Endothelial cell of umbilical vein (primary cell): ENCODE measurements at regions not wholly inside any gene's neighbourhood (a gene's known extent, or its start where the extent isn't known, plus 50 kb on each side); places are given as distances from the start of the nearest gene placed in this dataset.

Experiments
- BruUV-seq: library from RNA; stranded (reverse); fragments of 400-500 nt; replicated peaks from 2 replicates; lab custom pipeline; 2021; lab: Mats Ljungman, UMichigan
- CTCF ChIA-PET: fragments of 300-600, 350-600 bp; sonication (Branson Sonifier 250); formaldehyde crosslinking; loops from one replicate; lab custom pipeline; 2021; ENCODE audit warnings: antibody characterized with exemption, inconsistent platforms; lab: Charles Lee
- POLR2A ChIA-PET: fragments of 300-600, 350-600 bp; sonication (Branson Sonifier 250); formaldehyde crosslinking; loops from one replicate; lab custom pipeline; 2021; ENCODE audit warnings: antibody characterized with exemption, inconsistent platforms; lab: Charles Lee
- DNase-seq: peaks from one replicate; pipeline ENCODE4 v3.0.0-alpha.2; 2011; ENCODE audit warnings: low read depth, low spot score
- FAIRE-seq: peaks from 2 replicates; lab custom pipeline; 2011; peaks lifted over from hg19 to GRCh38; lab: Jason Lieb, UNC
- H2AFZ ChIP-seq: 2 replicates; pipeline ENCODE4 v1.6.0; 2012; ENCODE audit warnings: low read depth, low read length, control low read depth, inconsistent platforms
- H3K27ac ChIP-seq: 2 replicates; pipeline ENCODE4 v1.5.1; 2011; ENCODE audit warnings: low read depth, mild to moderate bottlenecking, control low read depth, low read length, moderate library complexity; ENCODE audit not compliant: insufficient read depth
- H3K27me3 ChIP-seq, 2 experiments: 2 replicates each; pipeline versions ENCODE4 v1.6.0 to v1.6.1; 2011; ENCODE audit warnings: low read length in 2 of 2, mixed read lengths in 1 of 2; ENCODE audit not compliant: control insufficient read depth in 2 of 2, insufficient read depth in 2 of 2
- H3K36me3 ChIP-seq, 2 experiments: 2 replicates in 1 of 2; 3 replicates in 1 of 2; pipeline ENCODE4 v1.5.1; 2011; ENCODE audit warnings: low read length in 2 of 2, mild to moderate bottlenecking in 1 of 2, moderate library complexity in 1 of 2; ENCODE audit not compliant: control insufficient read depth in 2 of 2, insufficient read depth in 2 of 2; ENCODE audit errors: extremely low read depth in 1 of 2
- H3K4me1 ChIP-seq: 3 replicates; pipeline ENCODE4 v1.5.1; 2011; ENCODE audit warnings: mild to moderate bottlenecking, low read length; ENCODE audit not compliant: control insufficient read depth, insufficient read depth; ENCODE audit errors: extremely low read depth
- H3K4me2 ChIP-seq: 2 replicates; pipeline ENCODE4 v1.6.1; 2011; ENCODE audit warnings: low read length, control low read depth, mixed read lengths; ENCODE audit not compliant: insufficient read depth
- H3K4me3 ChIP-seq, 3 experiments: fragments of 200-600 bp in 1 of 3; sonication (generic), shearing (Covaris generic) in 1 of 3; replicated peaks in 1 of 3; 2 replicates each; pipeline ENCODE4 v1.5.1; 2011 to 2016; ENCODE audit warnings: control low read depth in 3 of 3, low read length in 3 of 3, mild to moderate bottlenecking in 2 of 3, inconsistent platforms in 1 of 3, low read depth in 1 of 3, moderate library complexity in 1 of 3; ENCODE audit not compliant: insufficient read depth in 1 of 3
- H3K79me2 ChIP-seq: 2 replicates; pipeline ENCODE4 v1.6.0; 2012; ENCODE audit warnings: low read length, inconsistent platforms; ENCODE audit not compliant: control insufficient read depth, insufficient read depth
- H3K9ac ChIP-seq: replicated peaks from 2 replicates; pipeline ENCODE3; 2011; ENCODE audit warnings: low read length, control low read depth; ENCODE audit not compliant: insufficient read depth; ENCODE audit errors: extremely low read depth
- H3K9me1 ChIP-seq: replicated peaks from 3 replicates; pipeline ENCODE4 v1.6.0; 2011; ENCODE audit warnings: mild to moderate bottlenecking, low read length; ENCODE audit not compliant: control insufficient read depth, insufficient read depth; ENCODE audit errors: extremely low read depth
- H3K9me3 ChIP-seq: replicated peaks from 2 replicates; pipeline ENCODE4 v1.5.1; 2012; ENCODE audit warnings: low read length, inconsistent platforms; ENCODE audit not compliant: control insufficient read depth, insufficient read depth
- H4K20me1 ChIP-seq: replicated peaks from 2 replicates; pipeline ENCODE3; 2011; ENCODE audit warnings: mild to moderate bottlenecking, low read length; ENCODE audit not compliant: control insufficient read depth, insufficient read depth; ENCODE audit errors: extremely low read depth
- CTCF ChIP-seq, 2 donors: IDR thresholded peaks; 1 replicate in 1 of 2; 2 replicates in 1 of 2; pipeline ENCODE4 v1.5.1; 2011; ENCODE audit warnings: low read length in 2 of 2, mild to moderate bottlenecking in 2 of 2, moderate library complexity in 2 of 2, control low read depth in 1 of 2, inconsistent platforms in 1 of 2, low read depth in 1 of 2; ENCODE audit not compliant: insufficient read depth in 1 of 2; ENCODE audit errors: extremely low read depth in 1 of 2
- EZH2 ChIP-seq: IDR thresholded peaks from 2 replicates; pipeline ENCODE4 v1.6.1; 2012; ENCODE audit warnings: borderline replicate concordance, low read depth, mild to moderate bottlenecking, moderate library complexity, low read length, inconsistent platforms; ENCODE audit not compliant: severe bottlenecking
- FOS ChIP-seq: IDR thresholded peaks from 2 replicates; pipeline ENCODE4 v1.6.1; 2011; ENCODE audit warnings: mild to moderate bottlenecking, low read length, moderate library complexity, borderline replicate concordance; ENCODE audit not compliant: insufficient read depth
- GATA2 ChIP-seq: IDR thresholded peaks from 2 replicates; pipeline ENCODE4 v1.7.0; 2011; ENCODE audit warnings: low read depth, mild to moderate bottlenecking, moderate library complexity, mixed read lengths, low read length; ENCODE audit not compliant: insufficient read length, insufficient read depth
- JUN ChIP-seq: IDR thresholded peaks from 2 replicates; pipeline ENCODE4 v1.6.1; 2011; ENCODE audit warnings: borderline replicate concordance, low read depth; ENCODE audit not compliant: insufficient read length, insufficient read depth
- MYC ChIP-seq: IDR thresholded peaks from one replicate; pipeline ENCODE4 v1.6.1; 2011; ENCODE audit warnings: mild to moderate bottlenecking, low read depth, low read length
- POLR2AphosphoS5 ChIP-seq: IDR thresholded peaks from 2 replicates; pipeline ENCODE4 v1.6.1; 2012; ENCODE audit warnings: low read depth, mild to moderate bottlenecking, control low read depth, low read length, moderate library complexity; ENCODE audit not compliant: insufficient read depth
- dilution Hi-C: fragments of 300-500 bp; cut with MboI; formaldehyde crosslinking; loops from one replicate; pipeline ENCODE4 v1.15.0; 2019; ENCODE audit warnings: low sequenced_read_pairs; ENCODE audit not compliant: extremely low pct_ligation_motif_present
- intact Hi-C: fragments of 100-400 bp; cut with micrococcal nuclease; formaldehyde crosslinking; loops from one replicate; pipeline ENCODE4 v1.10.0; 2022
- TF ChIP-seq, protein P1 (sequence below): IDR thresholded peaks from 2 replicates; pipeline ENCODE4 v1.6.1; 2011; ENCODE audit not compliant: insufficient read depth, insufficient read length

GRCh38 chr10:80964179-80964578 lies 426.5 kb downstream of the SH2D4B start:
- H3K4me1 ChIP-seq, result no peaks in the 10 kb centered on the region

More at GRCh38 chr10:80964179-80964578, 426.5 kb downstream of the SH2D4B start:
- no peaks in the 10 kb centered on the region for H3K9me3 ChIP-seq
- CTCF ChIA-PET, result no interaction called here
- H3K79me2 ChIP-seq, result no peaks in the 10 kb centered on the region
- H4K20me1 ChIP-seq, result no peaks in the 10 kb centered on the region
- no peak overlapping the region for H3K4me2 ChIP-seq
- H3K9me1 ChIP-seq, result no peaks in the 10 kb centered on the region
- H3K36me3 ChIP-seq, result no peaks in the 10 kb centered on the region
- dilution Hi-C loops, result no loop called here
- H2AFZ ChIP-seq, result no peak overlapping the region
- no peak overlapping the region for H3K4me3 ChIP-seq
- DNase-seq (no peak), FAIRE-seq (no peak)
- POLR2A ChIA-PET, result no interaction called here
- H3K27me3 ChIP-seq, result no peaks in the 10 kb centered on the region
- no peak overlapping the region for H3K9ac ChIP-seq
- intact Hi-C loops, result no loop called here
- no peak for TF ChIP-seq EZH2
- TF ChIP-seq, protein P1, sequence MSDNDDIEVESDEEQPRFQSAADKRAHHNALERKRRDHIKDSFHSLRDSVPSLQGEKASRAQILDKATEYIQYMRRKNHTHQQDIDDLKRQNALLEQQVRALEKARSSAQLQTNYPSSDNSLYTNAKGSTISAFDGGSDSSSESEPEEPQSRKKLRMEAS, result no peak
- TF ChIP-seq JUN, result no peak
- no peak for TF ChIP-seq POLR2AphosphoS5
- TF ChIP-seq GATA2, result no peak
- TF ChIP-seq MYC, result no peak
- TF ChIP-seq FOS, result no peak
- TF ChIP-seq CTCF (IDR thresholded peaks at IDR 0.05; ENCODE audit: extremely low read depth in 1 of 2, insufficient read depth in 1 of 2, low read depth in 1 of 2, low read length in 2 of 2), result no peak
- no TSS peak for BruUV-seq
- H3K27ac ChIP-seq, result no peak overlapping the region
